PC-3 (cell line): ENCODE measurements at regions not wholly inside any gene's neighbourhood (a gene's known extent, or its start where the extent isn't known, plus 50 kb on each side); places are given as distances from the start of the nearest gene placed in this dataset.

Source experiments
- ATAC-seq: fragments of 200-7000 bp; cut with Tn5 transposase; 2 replicates; pipeline ENCODE4 v1.9.1; 2020; ENCODE audit warnings: mild to moderate bottlenecking, moderate library complexity
- BruUV-seq: library from RNA; stranded (reverse); fragments of 400-500 nt; replicated peaks from 2 replicates; lab custom pipeline; 2021; lab: Mats Ljungman, UMichigan
- CTCF ChIA-PET: fragments of 300-600 bp; sonication (Branson Sonifier 250); formaldehyde crosslinking; loops from one replicate; lab custom pipeline; 2022; ENCODE audit warnings: antibody characterized with exemption; lab: Charles Lee
- POLR2A ChIA-PET: fragments of 300-600 bp; sonication (Branson Sonifier 250); formaldehyde crosslinking; loops from one replicate; lab custom pipeline; 2022; ENCODE audit warnings: antibody characterized with exemption; ENCODE audit not compliant: unreplicated experiment; lab: Charles Lee
- DNase-seq: peaks from one replicate; pipeline ENCODE4 v3.0.0-alpha.2; 2015
- H2AFZ ChIP-seq: fragments of 300-600 bp; sonication (generic); 2 replicates; pipeline ENCODE4 v1.6.0; 2016; ENCODE audit warnings: antibody characterized with exemption, low read length
- H3F3A ChIP-seq: fragments of 300-600 bp; sonication (generic); one replicate; pipeline ENCODE4 v1.6.0; 2017; ENCODE audit warnings: antibody characterized with exemption, low read length, control low read depth, mild to moderate bottlenecking; ENCODE audit not compliant: unreplicated experiment
- H3K27ac ChIP-seq: fragments of 300-600 bp; sonication (generic); 2 replicates; pipeline ENCODE4 v1.5.1; 2016; ENCODE audit warnings: mild to moderate bottlenecking, low read length
- H3K27me3 ChIP-seq: fragments of 300-600 bp; sonication (generic); 2 replicates; pipeline ENCODE4 v1.6.1; 2016; ENCODE audit warnings: low read length, mixed read lengths
- H3K36me3 ChIP-seq: fragments of 300-600 bp; sonication (generic); 2 replicates; pipeline ENCODE4 v1.6.1; 2016; ENCODE audit warnings: low read depth, mixed run types, low read length, mixed read lengths
- H3K4me1 ChIP-seq: fragments of 300-600 bp; sonication (generic); 2 replicates; pipeline ENCODE4 v1.5.1; 2016; ENCODE audit warnings: low read length; ENCODE audit not compliant: insufficient read depth
- H3K4me2 ChIP-seq: fragments of 300-600 bp; sonication (generic); 2 replicates; pipeline ENCODE4 v1.6.0; 2016; ENCODE audit warnings: low read length
- H3K4me3 ChIP-seq: fragments of 300-600 bp; sonication (generic); 2 replicates; pipeline ENCODE4 v1.5.1; 2016; ENCODE audit warnings: mild to moderate bottlenecking, low read length, mixed read lengths
- H3K79me2 ChIP-seq: fragments of 300-600 bp; sonication (generic); 2 replicates; pipeline ENCODE4 v1.6.1; 2017; ENCODE audit warnings: low read length, mixed read lengths
- H3K9ac ChIP-seq: fragments of 300-600 bp; sonication (generic); 2 replicates; pipeline ENCODE4 v1.6.0; 2016; ENCODE audit warnings: mild to moderate bottlenecking, low read length
- H3K9me2 ChIP-seq: fragments of 300-600 bp; sonication (generic); replicated peaks from 2 replicates; pipeline ENCODE4 v1.6.1; 2016; ENCODE audit warnings: mixed run types, low read length, mixed read lengths
- H3K9me3 ChIP-seq: fragments of 300-600 bp; sonication (generic); 2 replicates; pipeline ENCODE4 v1.6.1; 2016; ENCODE audit warnings: low read length, mixed read lengths
- H4K20me1 ChIP-seq: fragments of 300-600 bp; sonication (generic); 2 replicates; pipeline ENCODE4 v1.6.1; 2016; ENCODE audit warnings: low read length, mixed read lengths
- EZH2 ChIP-seq: fragments of 300-600 bp; sonication (generic); IDR thresholded peaks from one replicate; pipeline ENCODE4 v1.6.1; 2017; ENCODE audit warnings: antibody characterized with exemption, mild to moderate bottlenecking, low read length; ENCODE audit not compliant: unreplicated experiment
- EZH2phosphoT487 ChIP-seq: fragments of 300-600 bp; sonication (generic); IDR thresholded peaks from 2 replicates; pipeline ENCODE4 v1.6.1; 2018; ENCODE audit warnings: mild to moderate bottlenecking, antibody characterized with exemption, low read length, borderline replicate concordance
- intact Hi-C: fragments of 100-400 bp; cut with micrococcal nuclease; formaldehyde crosslinking; loops from 2 replicates; pipeline ENCODE4 v1.9.0; 2023
- TF ChIP-seq, protein P1 (sequence below): fragments of 300-600 bp; sonication (generic); conservative IDR thresholded peaks from 2 replicates; pipeline ENCODE4 v1.5.1; 2017; ENCODE audit warnings: antibody characterized with exemption, low read depth, mild to moderate bottlenecking, low read length

DNA sequence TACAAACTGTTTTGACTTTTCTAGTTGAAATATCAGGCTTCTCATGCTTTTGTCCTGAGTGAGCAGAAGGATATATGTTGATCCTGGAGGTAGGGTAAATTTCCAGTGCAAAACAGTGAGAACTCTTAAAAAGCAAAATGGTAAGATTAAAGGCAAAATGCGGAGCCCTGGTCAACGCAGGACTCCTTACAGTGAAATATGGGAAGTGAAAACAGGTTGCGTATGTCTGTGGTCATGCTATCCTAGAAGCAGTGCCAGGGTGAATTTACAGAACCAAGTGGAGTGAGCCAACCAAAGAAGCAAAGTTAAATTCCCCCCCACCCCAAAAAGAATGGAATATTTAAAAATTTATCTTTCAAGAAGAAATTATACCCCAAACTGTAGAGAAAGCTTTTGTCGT, 256.4 kb downstream of the NR2F2 start:
- ATAC-seq (no peak), DNase-seq (no peak)
- BruUV-seq: no TSS peak
- Histone ChIP-seq H3K9me3 (no peaks in the 10 kb centered on the region), H3K4me2 (no peak overlapping the region), H4K20me1 (no peaks in the 10 kb centered on the region), H3K4me1 (no peaks in the 10 kb centered on the region), H3K27ac (no peak overlapping the region), H3K36me3 (no peaks in the 10 kb centered on the region), H3K9me2 (no peaks in the 10 kb centered on the region), H3K79me2 (no peaks in the 10 kb centered on the region), H3K9ac (no peak overlapping the region), H3F3A (no peaks in the 10 kb centered on the region), H3K4me3 (no peak overlapping the region), H3K27me3 (peaks cover 94% of the 10 kb centered on the region), H2AFZ (no peak overlapping the region)
- intact Hi-C loops: no loop called here
- ChIA-PET POLR2A (no interaction called here), CTCF (no interaction called here)
- TF ChIP-seq EZH2: no peak
- TF ChIP-seq, protein P1, sequence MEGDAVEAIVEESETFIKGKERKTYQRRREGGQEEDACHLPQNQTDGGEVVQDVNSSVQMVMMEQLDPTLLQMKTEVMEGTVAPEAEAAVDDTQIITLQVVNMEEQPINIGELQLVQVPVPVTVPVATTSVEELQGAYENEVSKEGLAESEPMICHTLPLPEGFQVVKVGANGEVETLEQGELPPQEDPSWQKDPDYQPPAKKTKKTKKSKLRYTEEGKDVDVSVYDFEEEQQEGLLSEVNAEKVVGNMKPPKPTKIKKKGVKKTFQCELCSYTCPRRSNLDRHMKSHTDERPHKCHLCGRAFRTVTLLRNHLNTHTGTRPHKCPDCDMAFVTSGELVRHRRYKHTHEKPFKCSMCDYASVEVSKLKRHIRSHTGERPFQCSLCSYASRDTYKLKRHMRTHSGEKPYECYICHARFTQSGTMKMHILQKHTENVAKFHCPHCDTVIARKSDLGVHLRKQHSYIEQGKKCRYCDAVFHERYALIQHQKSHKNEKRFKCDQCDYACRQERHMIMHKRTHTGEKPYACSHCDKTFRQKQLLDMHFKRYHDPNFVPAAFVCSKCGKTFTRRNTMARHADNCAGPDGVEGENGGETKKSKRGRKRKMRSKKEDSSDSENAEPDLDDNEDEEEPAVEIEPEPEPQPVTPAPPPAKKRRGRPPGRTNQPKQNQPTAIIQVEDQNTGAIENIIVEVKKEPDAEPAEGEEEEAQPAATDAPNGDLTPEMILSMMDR: no peak
- no peak for TF ChIP-seq EZH2phosphoT487

DNA sequence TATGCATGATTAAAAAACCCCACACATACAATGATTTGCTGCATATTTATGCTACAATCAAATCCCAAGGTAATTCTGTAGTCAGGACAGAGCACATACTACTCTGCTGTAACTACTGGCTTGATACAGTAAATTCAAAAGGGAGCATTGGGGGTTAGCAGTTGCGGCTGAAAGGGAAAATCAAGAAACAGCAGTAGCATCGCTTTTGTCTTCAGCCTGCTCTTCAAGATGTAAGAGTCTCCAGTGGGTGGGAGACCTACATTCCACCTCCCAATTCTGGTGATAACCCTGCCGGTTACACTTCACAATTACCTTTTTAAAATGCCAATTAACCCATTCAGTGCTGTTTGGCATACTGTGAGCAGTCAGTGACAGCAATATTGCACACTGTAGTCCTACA, 259.4 kb downstream of the NR2F2 start:
- ChIA-PET CTCF (no interaction called here), POLR2A (no interaction called here)
- no peak for DNase-seq
- Histone ChIP-seq H3K4me3 (no peak overlapping the region), H3K9ac (no peak overlapping the region), H2AFZ (no peak overlapping the region), H3K4me1 (no peaks in the 10 kb centered on the region), H4K20me1 (no peaks in the 10 kb centered on the region), H3F3A (no peaks in the 10 kb centered on the region), H3K79me2 (no peaks in the 10 kb centered on the region), H3K9me3 (no peaks in the 10 kb centered on the region), H3K9me2 (no peaks in the 10 kb centered on the region), H3K4me2 (no peak overlapping the region), H3K36me3 (no peaks in the 10 kb centered on the region), H3K27ac (no peak overlapping the region), H3K27me3 (peaks cover 90% of the 10 kb centered on the region)
- intact Hi-C loops: no loop called here
- BruUV-seq: no TSS peak
- no peak for ATAC-seq
- TF ChIP-seq EZH2phosphoT487 (no peak), EZH2 (no peak)
- TF ChIP-seq, protein P1: no peak

DNA sequence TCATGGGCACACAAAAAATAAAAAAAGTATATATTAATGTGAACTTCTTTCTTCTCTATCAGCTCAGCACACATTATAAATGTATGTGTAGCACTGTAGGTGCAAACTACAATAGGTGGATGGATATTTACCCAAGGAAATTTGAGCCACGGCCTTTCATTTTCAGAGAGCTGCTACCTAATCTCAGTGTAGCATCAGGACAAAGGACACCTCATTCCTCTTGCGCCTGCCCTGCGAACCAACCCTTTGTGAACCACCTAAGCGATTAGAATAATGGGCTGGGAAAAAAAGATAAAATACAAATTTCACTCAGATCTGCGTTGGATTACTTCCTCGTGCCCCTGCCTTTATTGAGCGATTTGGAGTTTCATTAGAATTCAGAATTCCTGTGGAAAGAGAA, 263.2 kb downstream of the NR2F2 start:
- H3K4me3 ChIP-seq: no peak overlapping the region; the same call in 1 of the 2 replicates
- TF ChIP-seq, protein P1: no peak
- ATAC-seq: no peak
- H3K4me1 ChIP-seq: no peaks in the 10 kb centered on the region
- no peaks in the 10 kb centered on the region for H3K9me2 ChIP-seq
- H3K4me2 ChIP-seq: peak overlapping the region; percentile 44
- BruUV-seq: no TSS peak
- POLR2A ChIA-PET: no interaction called here
- H3K27me3 ChIP-seq: peaks cover 51% of the 10 kb centered on the region
- H2AFZ ChIP-seq: no peak overlapping the region
- no peaks in the 10 kb centered on the region for H3K36me3 ChIP-seq
- intact Hi-C loops: no loop called here
- H3K9me3 ChIP-seq: no peaks in the 10 kb centered on the region
- H3K27ac ChIP-seq: no peak overlapping the region
- no peaks in the 10 kb centered on the region for H4K20me1 ChIP-seq
- H3F3A ChIP-seq: no peaks in the 10 kb centered on the region
- CTCF ChIA-PET: no interaction called here
- H3K9ac ChIP-seq: no peak overlapping the region
- peak; percentile 7 for DNase-seq
- no peaks in the 10 kb centered on the region for H3K79me2 ChIP-seq
